SK-N-MC (cell line): ENCODE measurements at regions not wholly inside any gene's neighbourhood (a gene's known extent, or its start where the extent isn't known, plus 50 kb on each side); places are given as distances from the start of the nearest gene placed in this dataset.

Experiments used
- DNase-seq: peaks from one replicate; pipeline ENCODE4 v3.0.0-alpha.2; 2011; ENCODE audit warnings: low read depth, low spot score
- H3K27ac ChIP-seq: fragments of 200-600 bp; sonication (generic); 2 replicates; pipeline ENCODE4 v1.5.1; 2016; ENCODE audit warnings: mixed run types
- H3K36me3 ChIP-seq: fragments of 200-600 bp; sonication (generic); 2 replicates; pipeline ENCODE4 v1.6.1; 2017; ENCODE audit warnings: antibody characterized with exemption, low read length, mixed read lengths; ENCODE audit not compliant: insufficient read depth
- H3K4me3 ChIP-seq: fragments of 200-600 bp; sonication (generic); 2 replicates; pipeline ENCODE4 v1.5.1; 2016
- H3K9ac ChIP-seq: fragments of 200-600 bp; sonication (generic); 2 replicates; pipeline ENCODE4 v1.8.0; 2017; ENCODE audit warnings: mixed run types, mixed read lengths; ENCODE audit not compliant: insufficient read length
- H3K9me3 ChIP-seq: fragments of 200-600 bp; sonication (generic); 2 replicates; pipeline ENCODE4 v1.6.1; 2017; ENCODE audit warnings: low read depth, mild to moderate bottlenecking, antibody characterized with exemption, low read length, moderate library complexity, mixed read lengths
- EZH2 ChIP-seq: fragments of 200-600 bp; sonication (generic); IDR thresholded peaks from one replicate; pipeline ENCODE4 v1.6.1; 2017; ENCODE audit warnings: antibody characterized with exemption
- FOXP2 ChIP-seq: optimal IDR thresholded peaks from 2 replicates; pipeline ENCODE3; 2011; ENCODE audit warnings: mild to moderate bottlenecking, moderate library complexity; ENCODE audit not compliant: insufficient read depth; ENCODE audit errors: extremely low read length, control extremely low read depth
- POLR2AphosphoS5 ChIP-seq: IDR thresholded peaks from 2 replicates; pipeline ENCODE4 v1.6.1; 2012; ENCODE audit warnings: mild to moderate bottlenecking, low read depth, low read length, borderline replicate concordance

GRCh38 chr13:39209731-39210531 is 171.7 kb downstream of the NHLRC3 start:
- DNase-seq: no peak
- TF ChIP-seq POLR2AphosphoS5 (no peak), EZH2 (no peak), FOXP2 (no peak)
- H3K4me3 ChIP-seq: no peak overlapping the region
- H3K36me3 ChIP-seq: no peaks in the 10 kb centered on the region
- no peak overlapping the region for H3K9ac ChIP-seq
- no peak overlapping the region for H3K27ac ChIP-seq
- no peaks in the 10 kb centered on the region for H3K9me3 ChIP-seq

- no peaks in the 10 kb centered on the region for H3K9me3 ChIP-seq
- TF ChIP-seq FOXP2: no peak
- TF ChIP-seq POLR2AphosphoS5: no peak
- TF ChIP-seq EZH2: no peak
- no peak overlapping the region for H3K27ac ChIP-seq
- no peak overlapping the region for H3K4me3 ChIP-seq
- DNase-seq: no peak
- no peaks in the 10 kb centered on the region for H3K36me3 ChIP-seq
- no peak overlapping the region for H3K9ac ChIP-seq
Observed at GRCh38 chr13:39210961-39211534, 172.8 kb downstream of the NHLRC3 start.

GRCh38 chr13:39215971-39216370 is 177.7 kb downstream of the NHLRC3 start:
- DNase-seq: no peak
- Histone ChIP-seq H3K4me3 (no peak overlapping the region), H3K9me3 (no peaks in the 10 kb centered on the region), H3K9ac (no peak overlapping the region), H3K36me3 (no peaks in the 10 kb centered on the region), H3K27ac (no peak overlapping the region)
- TF ChIP-seq POLR2AphosphoS5 (no peak), EZH2 (no peak), FOXP2 (no peak)

GRCh38 chr13:39217471-39217870 is 179.2 kb downstream of the NHLRC3 start:
- no peak for DNase-seq
- H3K27ac ChIP-seq: no peak overlapping the region
- H3K9ac ChIP-seq: no peak overlapping the region
- TF ChIP-seq FOXP2 (no peak), EZH2 (no peak), POLR2AphosphoS5 (no peak)
- no peaks in the 10 kb centered on the region for H3K9me3 ChIP-seq
- no peak overlapping the region for H3K4me3 ChIP-seq
- no peaks in the 10 kb centered on the region for H3K36me3 ChIP-seq

GRCh38 chr13:39224671-39225240 is 186.5 kb downstream of the NHLRC3 start:
- TF ChIP-seq POLR2AphosphoS5 (no peak), FOXP2 (no peak), EZH2 (no peak)
- Histone ChIP-seq H3K9me3 (no peaks in the 10 kb centered on the region), H3K9ac (no peak overlapping the region), H3K27ac (no peak overlapping the region), H3K36me3 (no peaks in the 10 kb centered on the region), H3K4me3 (no peak overlapping the region)
- no peak for DNase-seq

- no peaks in the 10 kb centered on the region for H3K36me3 ChIP-seq
- H3K9ac ChIP-seq: no peak overlapping the region
- no peak for TF ChIP-seq POLR2AphosphoS5
- no peak for DNase-seq
- no peak overlapping the region for H3K4me3 ChIP-seq
- H3K27ac ChIP-seq: no peak overlapping the region
- no peaks in the 10 kb centered on the region for H3K9me3 ChIP-seq
Observed at GRCh38 chr13:39225860-39226259, 187.6 kb downstream of the NHLRC3 start.

GRCh38 chr13:39226359-39226758 is 188.1 kb downstream of the NHLRC3 start:
- H3K9ac ChIP-seq: no peak overlapping the region
- no peaks in the 10 kb centered on the region for H3K9me3 ChIP-seq
- TF ChIP-seq FOXP2 (no peak), EZH2 (no peak), POLR2AphosphoS5 (no peak)
- H3K27ac ChIP-seq: no peak overlapping the region
- no peak for DNase-seq
- no peak overlapping the region for H3K4me3 ChIP-seq
- H3K36me3 ChIP-seq: no peaks in the 10 kb centered on the region

GRCh38 chr13:39232401-39232980 is 194.2 kb downstream of the NHLRC3 start:
- Histone ChIP-seq H3K9ac (no peak overlapping the region), H3K27ac (no peak overlapping the region), H3K9me3 (no peaks in the 10 kb centered on the region), H3K4me3 (no peak overlapping the region), H3K36me3 (no peaks in the 10 kb centered on the region)
- no peak for DNase-seq
- TF ChIP-seq EZH2: no peak
- TF ChIP-seq POLR2AphosphoS5: no peak
- TF ChIP-seq FOXP2: no peak

GRCh38 chr13:39232999-39233398 is 194.7 kb downstream of the NHLRC3 start:
- no peak overlapping the region for H3K4me3 ChIP-seq
- H3K9ac ChIP-seq: no peak overlapping the region
- H3K36me3 ChIP-seq: no peaks in the 10 kb centered on the region
- no peak for DNase-seq
- no peak for TF ChIP-seq POLR2AphosphoS5
- TF ChIP-seq FOXP2: no peak
- no peak for TF ChIP-seq EZH2
- no peaks in the 10 kb centered on the region for H3K9me3 ChIP-seq
- no peak overlapping the region for H3K27ac ChIP-seq
